Bronchial epithelial cell (primary cell): ENCODE measurements at regions not wholly inside any gene's neighbourhood (a gene's known extent, or its start where the extent isn't known, plus 50 kb on each side); places are given as distances from the start of the nearest gene placed in this dataset.
A peak's percentile ranks its signal among the peaks of the same experiment; 100 is the strongest.

ENCODE experiments used
- DNase-seq: peaks from one replicate; pipeline ENCODE4 v3.0.0-alpha.2; 2010; ENCODE audit warnings: low read depth
- FAIRE-seq: peaks from 2 replicates; lab custom pipeline; 2011; peaks lifted over from hg19 to GRCh38; lab: Jason Lieb, UNC
- H3K27me3 ChIP-seq: 2 replicates; pipeline ENCODE4 v1.5.1; 2011; ENCODE audit warnings: low read length; ENCODE audit not compliant: control insufficient read depth, insufficient read depth
- H3K36me3 ChIP-seq: 2 replicates; pipeline ENCODE4 v1.5.1; 2011; ENCODE audit warnings: low read length; ENCODE audit not compliant: control insufficient read depth, insufficient read depth
- H3K4me3 ChIP-seq: 2 replicates; pipeline ENCODE4 v1.5.1; 2011; ENCODE audit warnings: mild to moderate bottlenecking, low read depth, low read length, control low read depth
- CTCF ChIP-seq: IDR thresholded peaks from 2 replicates; pipeline ENCODE4 v1.5.1; 2011; ENCODE audit warnings: mild to moderate bottlenecking, moderate library complexity, low read length, control low read depth, inconsistent platforms; ENCODE audit not compliant: insufficient read depth, severe bottlenecking

GRCh38 chr6:144895313-144896278 lies 610.5 kb downstream of the UTRN start:
- no peaks in the 10 kb centered on the region for H3K36me3 ChIP-seq
- FAIRE-seq (no peak), DNase-seq (no peak)
- H3K4me3 ChIP-seq = no peak overlapping the region
- TF ChIP-seq CTCF = no peak
- H3K27me3 ChIP-seq = no peaks in the 10 kb centered on the region

- Histone ChIP-seq H3K4me3 (no peak overlapping the region), H3K27me3 (no peaks in the 10 kb centered on the region), H3K36me3 (no peaks in the 10 kb centered on the region)
- DNase-seq (no peak), FAIRE-seq (no peak)
- no peak for TF ChIP-seq CTCF
These were observed 611.2 kb downstream of the UTRN start for GRCh38 chr6:144896289-144896688.

- H3K4me3 ChIP-seq = no peak overlapping the region
- no peak for FAIRE-seq
These were observed 611.7 kb downstream of the UTRN start for GRCh38 chr6:144896871-144897270.

GRCh38 chr6:144897441-144897921 lies 612.3 kb downstream of the UTRN start:
- FAIRE-seq = no peak
- no peaks in the 10 kb centered on the region for H3K27me3 ChIP-seq
- peak; percentile 86 for DNase-seq
- no peak overlapping the region for H3K4me3 ChIP-seq
- TF ChIP-seq CTCF = no peak
- H3K36me3 ChIP-seq = no peaks in the 10 kb centered on the region

More at GRCh38 chr6:144896871-144897270, 611.7 kb downstream of the UTRN start:
- DNase-seq = no peak
- Histone ChIP-seq H3K36me3 (no peaks in the 10 kb centered on the region), H3K27me3 (no peaks in the 10 kb centered on the region)
- no peak for TF ChIP-seq CTCF

GRCh38 chr6:144898052-144898689 lies 613.0 kb downstream of the UTRN start:
- Histone ChIP-seq H3K4me3 (no peak overlapping the region), H3K27me3 (no peaks in the 10 kb centered on the region), H3K36me3 (no peaks in the 10 kb centered on the region)
- DNase-seq = peak; percentile 72
- FAIRE-seq = no peak
- TF ChIP-seq CTCF = no peak
